ENCODE measurements at regions not wholly inside any gene's neighbourhood (a gene's known extent, or its start where the extent isn't known, plus 50 kb on each side); places are given as distances from the start of the nearest gene placed in this dataset.

- H3K9me3 Mint-ChIP-seq: peaks cover 20% of the 10 kb centered on the region
- peaks cover 5% of the 10 kb centered on the region for H3K27me3 Mint-ChIP-seq (ENCODE audit: low read depth)
- no peak for ATAC-seq
- no peak for DNase-seq
- no peak overlapping the region for H3K4me3 Mint-ChIP-seq
- H3K36me3 Mint-ChIP-seq (ENCODE audit: insufficient read depth): no peaks in the 10 kb centered on the region
- H3K4me1 Mint-ChIP-seq (ENCODE audit: low read depth): no peaks in the 10 kb centered on the region
Measured at GRCh38 chr16:82567175-82567574, 59.6 kb upstream of the CDH13 start.

DNA sequence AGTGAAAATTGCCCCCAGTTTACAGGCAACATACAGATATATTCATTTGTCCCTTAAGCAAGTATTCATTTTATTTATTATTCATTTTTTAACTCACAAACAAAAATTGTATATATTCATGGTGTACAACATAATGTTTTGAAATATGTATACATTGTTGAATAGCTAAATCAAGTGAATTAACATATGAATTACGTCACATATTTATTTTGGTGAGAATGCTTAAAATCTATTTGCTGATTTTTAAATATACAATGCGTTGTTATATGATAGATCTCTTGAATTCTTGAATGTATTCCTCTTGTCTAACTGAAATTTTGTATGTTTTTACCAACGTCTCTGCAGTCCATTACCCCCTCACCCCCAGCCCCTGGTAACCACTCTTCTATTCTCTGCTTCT lies 63.4 kb upstream of the CDH13 start:
- H3K4me3 Mint-ChIP-seq: no peak overlapping the region
- no peaks in the 10 kb centered on the region for H3K27me3 Mint-ChIP-seq (ENCODE audit: low read depth)
- DNase-seq: no peak
- H3K9me3 Mint-ChIP-seq: peaks cover 14% of the 10 kb centered on the region
- no peaks in the 10 kb centered on the region for H3K36me3 Mint-ChIP-seq (ENCODE audit: insufficient read depth)
- ATAC-seq: no peak
- no peaks in the 10 kb centered on the region for H3K4me1 Mint-ChIP-seq (ENCODE audit: low read depth)

DNA sequence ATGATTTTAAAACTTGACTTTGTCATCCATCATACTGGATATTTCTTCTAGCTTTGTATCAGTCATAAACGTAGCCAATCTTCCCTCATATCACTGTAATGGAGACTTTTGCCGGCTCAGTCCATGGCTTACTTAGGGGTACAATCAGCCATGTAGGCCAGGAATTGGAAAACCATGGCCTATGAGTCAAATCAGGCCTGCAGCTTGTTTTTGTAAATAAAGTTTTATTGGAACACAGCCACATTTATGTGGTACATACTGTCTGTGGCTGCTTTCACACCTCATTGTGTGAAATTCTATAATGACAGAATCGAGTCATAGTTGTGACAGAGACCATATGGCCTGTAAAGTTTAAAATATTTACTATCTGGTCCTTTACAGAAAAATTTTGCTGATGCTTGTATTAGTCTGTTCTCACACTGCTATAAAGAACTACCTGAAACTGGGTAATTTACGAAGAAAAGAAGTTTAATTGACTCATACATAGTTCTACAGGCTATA lies 64.5 kb upstream of the CDH13 start:
- Mint-ChIP-seq H3K4me3 (no peak overlapping the region), H3K9me3 (peaks cover 14% of the 10 kb centered on the region), H3K4me1 (ENCODE audit: low read depth) (no peaks in the 10 kb centered on the region), H3K27me3 (ENCODE audit: low read depth) (no peaks in the 10 kb centered on the region), H3K36me3 (ENCODE audit: insufficient read depth) (no peaks in the 10 kb centered on the region)
- no peak for DNase-seq
- no peak for ATAC-seq

GRCh38 chr16:82560805-82561325 lies 65.9 kb upstream of the CDH13 start:
- no peak for ATAC-seq

GRCh38 chr16:82544378-82545160 lies 82.2 kb upstream of the CDH13 start:
- no peak for DNase-seq
- Mint-ChIP-seq H3K27me3 (ENCODE audit: low read depth) (peaks cover 16% of the 10 kb centered on the region), H3K4me1 (ENCODE audit: low read depth) (no peaks in the 10 kb centered on the region), H3K36me3 (ENCODE audit: insufficient read depth) (no peaks in the 10 kb centered on the region), H3K9me3 (no peaks in the 10 kb centered on the region), H3K4me3 (no peak overlapping the region)
- no peak for ATAC-seq

More at GRCh38 chr16:82560805-82561325, 65.9 kb upstream of the CDH13 start:
- Mint-ChIP-seq H3K4me1 (ENCODE audit: low read depth) (no peaks in the 10 kb centered on the region), H3K36me3 (ENCODE audit: insufficient read depth) (no peaks in the 10 kb centered on the region), H3K9me3 (peaks cover 14% of the 10 kb centered on the region), H3K4me3 (no peak overlapping the region), H3K27me3 (ENCODE audit: low read depth) (no peaks in the 10 kb centered on the region)
- DNase-seq: no peak

DNA sequence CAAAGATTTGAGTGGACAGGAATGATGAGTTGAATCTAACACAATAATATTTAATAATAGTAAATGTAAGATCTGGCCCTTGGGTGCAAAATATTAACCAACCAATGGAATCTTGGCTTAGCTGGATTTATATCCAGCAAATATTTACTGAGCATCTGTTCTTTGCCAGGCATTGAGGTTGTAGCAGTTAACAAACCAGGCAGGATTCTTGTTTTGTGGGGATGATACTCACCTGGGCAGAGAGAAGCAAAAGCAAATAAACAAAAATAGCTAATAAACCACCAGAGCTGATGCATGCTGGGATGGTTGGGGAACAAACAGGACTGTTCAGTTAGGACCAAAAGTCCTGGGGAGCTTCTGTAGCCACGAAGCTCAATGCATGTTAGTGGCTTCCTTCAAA lies 84.1 kb upstream of the CDH13 start:
- Mint-ChIP-seq H3K4me3 (no peak overlapping the region), H3K36me3 (ENCODE audit: insufficient read depth) (no peaks in the 10 kb centered on the region), H3K27me3 (ENCODE audit: low read depth) (peaks cover 16% of the 10 kb centered on the region), H3K9me3 (no peaks in the 10 kb centered on the region), H3K4me1 (ENCODE audit: low read depth) (no peaks in the 10 kb centered on the region)
- ATAC-seq: no peak
- no peak for DNase-seq

DNA sequence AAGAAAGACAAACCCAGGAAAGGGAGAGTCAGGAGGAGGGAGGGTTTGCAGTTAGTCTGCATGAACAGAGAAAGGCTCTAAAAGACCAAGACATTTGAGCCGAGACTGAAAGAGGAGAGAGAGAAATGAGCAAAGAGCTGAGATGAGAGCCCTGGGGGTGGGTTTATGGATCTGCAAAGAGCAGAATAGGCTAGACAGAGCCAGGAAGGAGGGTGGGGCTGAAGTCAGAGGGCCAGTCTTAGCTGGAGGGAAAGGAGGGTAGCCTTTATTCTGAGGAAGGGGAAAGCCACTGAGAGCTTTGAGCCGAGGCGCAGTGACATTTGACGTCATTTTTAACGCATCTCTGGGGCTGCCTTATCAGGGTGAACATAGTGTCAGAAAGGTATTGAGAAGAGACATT lies 85.7 kb upstream of the CDH13 start:
- ATAC-seq: no peak
- no peak for DNase-seq
- Mint-ChIP-seq H3K36me3 (ENCODE audit: insufficient read depth) (no peaks in the 10 kb centered on the region), H3K4me1 (ENCODE audit: low read depth) (no peaks in the 10 kb centered on the region), H3K9me3 (no peaks in the 10 kb centered on the region), H3K27me3 (ENCODE audit: low read depth) (peaks cover 16% of the 10 kb centered on the region), H3K4me3 (no peak overlapping the region)

GRCh38 chr16:82535764-82536163 lies 91.0 kb upstream of the CDH13 start:
- no peak overlapping the region for H3K4me3 Mint-ChIP-seq
- peaks cover 7% of the 10 kb centered on the region for H3K27me3 Mint-ChIP-seq (ENCODE audit: low read depth)

GRCh38 chr16:82535262-82535661 lies 91.5 kb upstream of the CDH13 start:
- Mint-ChIP-seq H3K4me1 (ENCODE audit: low read depth) (no peaks in the 10 kb centered on the region), H3K4me3 (no peak overlapping the region), H3K36me3 (ENCODE audit: insufficient read depth) (no peaks in the 10 kb centered on the region), H3K9me3 (no peaks in the 10 kb centered on the region), H3K27me3 (ENCODE audit: low read depth) (peaks cover 4% of the 10 kb centered on the region)
- ATAC-seq (no peak), DNase-seq (no peak)

More at GRCh38 chr16:82535764-82536163, 91.0 kb upstream of the CDH13 start:
- Mint-ChIP-seq H3K4me1 (ENCODE audit: low read depth) (no peaks in the 10 kb centered on the region), H3K36me3 (ENCODE audit: insufficient read depth) (no peaks in the 10 kb centered on the region), H3K9me3 (no peaks in the 10 kb centered on the region)
- DNase-seq (no peak), ATAC-seq (no peak)

DNA sequence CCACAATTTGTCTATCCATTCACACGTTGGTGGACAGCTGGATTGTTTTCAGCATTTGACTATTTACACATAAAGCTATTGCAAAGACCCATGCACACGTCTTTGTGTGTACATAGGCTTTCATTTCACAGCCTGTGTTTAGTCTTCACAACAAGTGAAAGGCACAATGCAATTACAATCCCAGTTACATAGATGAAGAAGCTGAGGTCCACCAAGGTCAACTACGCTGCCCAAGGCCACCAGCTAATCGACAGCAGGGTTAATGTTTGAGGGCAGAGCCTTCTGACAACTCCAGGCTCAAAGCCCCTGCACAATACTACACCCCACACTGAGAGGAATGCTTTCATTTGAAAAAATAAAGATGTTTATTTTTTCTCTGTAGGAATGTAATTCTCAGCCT lies 93.6 kb upstream of the CDH13 start:
- Mint-ChIP-seq H3K36me3 (ENCODE audit: insufficient read depth) (no peaks in the 10 kb centered on the region), H3K27me3 (ENCODE audit: low read depth) (peaks cover 5% of the 10 kb centered on the region), H3K4me3 (no peak overlapping the region), H3K9me3 (peaks cover 9% of the 10 kb centered on the region), H3K4me1 (ENCODE audit: low read depth) (no peaks in the 10 kb centered on the region)
- no peak for ATAC-seq
- no peak for DNase-seq

- no peaks in the 10 kb centered on the region for H3K4me1 Mint-ChIP-seq (ENCODE audit: low read depth)
- H3K9me3 Mint-ChIP-seq: peaks cover 10% of the 10 kb centered on the region
- no peaks in the 10 kb centered on the region for H3K36me3 Mint-ChIP-seq (ENCODE audit: insufficient read depth)
- peaks cover 5% of the 10 kb centered on the region for H3K27me3 Mint-ChIP-seq (ENCODE audit: low read depth)
- ATAC-seq: no peak
- no peak overlapping the region for H3K4me3 Mint-ChIP-seq
- DNase-seq: no peak
Measured at GRCh38 chr16:82530883-82531282, 95.9 kb upstream of the CDH13 start.

- Mint-ChIP-seq H3K4me3 (no peak overlapping the region), H3K9me3 (peaks cover 10% of the 10 kb centered on the region), H3K36me3 (ENCODE audit: insufficient read depth) (no peaks in the 10 kb centered on the region), H3K27me3 (ENCODE audit: low read depth) (peaks cover 5% of the 10 kb centered on the region), H3K4me1 (ENCODE audit: low read depth) (no peaks in the 10 kb centered on the region)
- no peak for ATAC-seq
- no peak for DNase-seq
Measured at GRCh38 chr16:82527101-82527500, 99.7 kb upstream of the CDH13 start.

DNA sequence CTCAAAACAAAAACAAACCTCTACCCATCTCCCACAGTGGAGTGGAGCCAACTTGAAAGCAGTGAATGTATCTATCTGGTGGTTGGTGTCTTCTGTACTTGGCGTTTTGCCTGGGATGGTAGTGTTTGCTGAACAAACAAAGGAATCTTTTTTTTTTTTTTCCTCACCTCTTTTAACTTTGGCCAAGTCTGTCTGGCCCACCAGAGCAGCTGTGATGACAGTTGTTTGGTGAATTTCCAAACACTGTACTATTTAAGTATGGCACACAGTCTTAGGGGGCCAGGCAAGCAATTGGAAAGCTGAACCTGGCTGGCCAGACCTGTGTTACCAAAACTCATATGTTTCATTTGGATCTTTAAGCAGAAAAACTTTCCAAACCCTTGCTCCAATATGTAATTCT lies 101.8 kb upstream of the CDH13 start:
- no peaks in the 10 kb centered on the region for H3K4me1 Mint-ChIP-seq (ENCODE audit: low read depth)
- no peaks in the 10 kb centered on the region for H3K36me3 Mint-ChIP-seq (ENCODE audit: insufficient read depth)
- no peak overlapping the region for H3K4me3 Mint-ChIP-seq
- H3K9me3 Mint-ChIP-seq: peaks cover 10% of the 10 kb centered on the region
- ATAC-seq (no peak), DNase-seq (no peak)
- H3K27me3 Mint-ChIP-seq (ENCODE audit: low read depth): peaks cover 5% of the 10 kb centered on the region

GRCh38 chr16:82523815-82524214 lies 103.0 kb upstream of the CDH13 start:
- ATAC-seq (no peak), DNase-seq (no peak)
- H3K36me3 Mint-ChIP-seq (ENCODE audit: insufficient read depth): no peaks in the 10 kb centered on the region
- H3K4me1 Mint-ChIP-seq (ENCODE audit: low read depth): no peaks in the 10 kb centered on the region
- peaks cover 5% of the 10 kb centered on the region for H3K27me3 Mint-ChIP-seq (ENCODE audit: low read depth)
- peaks cover 7% of the 10 kb centered on the region for H3K9me3 Mint-ChIP-seq
- H3K4me3 Mint-ChIP-seq: no peak overlapping the region

DNA sequence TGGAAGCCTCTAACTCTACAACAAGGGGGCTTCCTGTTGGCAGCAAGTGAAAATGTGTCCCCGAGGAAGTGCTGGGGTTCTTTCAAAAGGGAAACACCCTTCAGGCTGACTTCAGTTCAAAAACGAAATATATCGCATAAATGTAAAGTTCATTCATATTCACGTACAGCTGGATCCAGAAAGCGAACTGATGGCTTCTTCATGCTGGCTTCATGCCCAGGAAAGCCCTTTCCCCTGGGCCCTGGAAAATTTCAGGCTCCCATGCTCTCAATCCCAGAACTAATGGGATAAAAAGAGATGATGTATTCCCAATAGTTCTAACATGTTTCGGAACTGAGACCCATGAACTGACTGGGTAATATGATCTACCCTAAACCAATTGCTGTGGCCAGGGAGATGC lies 104.7 kb upstream of the CDH13 start:
- Mint-ChIP-seq H3K27me3 (ENCODE audit: low read depth) (no peaks in the 10 kb centered on the region), H3K4me3 (no peak overlapping the region), H3K4me1 (ENCODE audit: low read depth) (no peaks in the 10 kb centered on the region), H3K9me3 (no peaks in the 10 kb centered on the region), H3K36me3 (ENCODE audit: insufficient read depth) (no peaks in the 10 kb centered on the region)
- ATAC-seq (no peak), DNase-seq (no peak)

Data from activated T-cell treated with anti-CD3 and anti-CD28 coated beads, Interleukin-2, amount 50 U/mL, for 4 hours (primary cell).